Keratinocyte (primary cell): ENCODE measurements at regions not wholly inside any gene's neighbourhood (a gene's known extent, or its start where the extent isn't known, plus 50 kb on each side); places are given as distances from the start of the nearest gene placed in this dataset.

ENCODE experiments used
- DNase-seq: peaks from one replicate; pipeline ENCODE4 v3.0.0-alpha.2; 2011; ENCODE audit warnings: low read depth, missing footprints, low spot score
- FAIRE-seq: peaks from 2 replicates; lab custom pipeline; 2011; peaks lifted over from hg19 to GRCh38; lab: Jason Lieb, UNC
- H2AFZ ChIP-seq: 2 replicates; pipeline ENCODE4 v1.6.0; 2012; ENCODE audit warnings: low read length, control low read depth, inconsistent platforms; ENCODE audit not compliant: control insufficient read depth
- H3K27ac ChIP-seq: 2 replicates; pipeline ENCODE4 v1.5.1; 2011; ENCODE audit warnings: low read length; ENCODE audit not compliant: control insufficient read depth, insufficient read depth
- H3K27me3 ChIP-seq: 3 replicates; pipeline ENCODE4 v1.6.0; 2011; ENCODE audit warnings: low read length; ENCODE audit not compliant: control insufficient read depth, insufficient read depth; ENCODE audit errors: extremely low read depth
- H3K36me3 ChIP-seq, 2 experiments: 2 replicates in 1 of 2; 3 replicates in 1 of 2; pipeline ENCODE4 v1.5.1; 2011; ENCODE audit warnings: low read length in 2 of 2, mild to moderate bottlenecking in 1 of 2; ENCODE audit not compliant: control insufficient read depth in 2 of 2, insufficient read depth in 2 of 2; ENCODE audit errors: extremely low read depth in 1 of 2
- H3K4me1 ChIP-seq: 3 replicates; pipeline ENCODE4 v1.5.1; 2011; ENCODE audit warnings: low read length; ENCODE audit not compliant: control insufficient read depth, insufficient read depth; ENCODE audit errors: extremely low read depth
- H3K4me2 ChIP-seq: 3 replicates; pipeline ENCODE4 v1.6.0; 2011; ENCODE audit warnings: low read depth, low read length; ENCODE audit not compliant: control insufficient read depth, insufficient read depth; ENCODE audit errors: extremely low read depth
- H3K4me3 ChIP-seq, 3 experiments: fragments of 200-600 bp in 1 of 3; sonication (generic) in 1 of 3; 2 replicates in 2 of 3; 3 replicates in 1 of 3; pipeline ENCODE4 v1.5.1; 2011 to 2016; ENCODE audit warnings: low read length in 3 of 3, mild to moderate bottlenecking in 3 of 3, control low read depth in 2 of 3, inconsistent platforms in 1 of 3, low read depth in 1 of 3, mixed read lengths in 1 of 3, mixed run types in 1 of 3, moderate library complexity in 1 of 3; ENCODE audit not compliant: control insufficient read depth in 2 of 3, insufficient read depth in 2 of 3; ENCODE audit errors: extremely low read depth in 1 of 3
- H3K79me2 ChIP-seq: 2 replicates; pipeline ENCODE4 v1.6.0; 2012; ENCODE audit warnings: low read length; ENCODE audit not compliant: control insufficient read depth, insufficient read depth
- H3K9ac ChIP-seq: 3 replicates; pipeline ENCODE4 v1.6.0; 2011; ENCODE audit warnings: low read length; ENCODE audit not compliant: control insufficient read depth, insufficient read depth; ENCODE audit errors: extremely low read depth
- H3K9me1 ChIP-seq: 3 replicates; pipeline ENCODE4 v1.6.0; 2011; ENCODE audit warnings: low read length; ENCODE audit not compliant: control insufficient read depth, insufficient read depth; ENCODE audit errors: extremely low read depth
- H3K9me3 ChIP-seq: 2 replicates; pipeline ENCODE4 v1.5.1; 2012; ENCODE audit warnings: low read depth, low read length; ENCODE audit not compliant: control insufficient read depth
- H4K20me1 ChIP-seq: 3 replicates; pipeline ENCODE4 v1.6.0; 2011; ENCODE audit warnings: low read length; ENCODE audit not compliant: control insufficient read depth, insufficient read depth; ENCODE audit errors: extremely low read depth
- CTCF ChIP-seq, 3 experiments: IDR thresholded peaks in 1 of 3; conservative IDR thresholded peaks in 1 of 3; optimal IDR thresholded peaks in 1 of 3; 2 replicates in 2 of 3; 3 replicates in 1 of 3; pipeline versions ENCODE3 to v1.5.1; 2011; ENCODE audit warnings: low read length in 3 of 3, mild to moderate bottlenecking in 3 of 3, moderate library complexity in 2 of 3, control low read depth in 1 of 3, inconsistent platforms in 1 of 3; ENCODE audit not compliant: insufficient read depth in 2 of 3; ENCODE audit errors: extremely low read depth in 1 of 3
- EZH2 ChIP-seq: IDR thresholded peaks from one replicate; pipeline ENCODE4 v1.6.1; 2012; ENCODE audit warnings: inconsistent platforms, mild to moderate bottlenecking, low read length, moderate library complexity
- dilution Hi-C: fragments of 300-500 bp; cut with MboI; formaldehyde crosslinking; loops from one replicate; pipeline ENCODE4 v1.7.0; 2020; ENCODE audit warnings: low sequenced_read_pairs; ENCODE audit not compliant: extremely low pct_ligation_motif_present

GRCh38 chr4:125551967-125552366 lies 237.2 kb downstream of the FAT4 start:
- dilution Hi-C loops, result no loop called here
- no peak for DNase-seq
- FAIRE-seq, result no peak

GRCh38 chr4:125572601-125573000 lies 257.8 kb downstream of the FAT4 start:
- Histone ChIP-seq H3K4me1 (no peaks in the 10 kb centered on the region), H3K9ac (no peak overlapping the region), H4K20me1 (no peaks in the 10 kb centered on the region), H3K9me3 (no peaks in the 10 kb centered on the region), H3K27me3 (no peaks in the 10 kb centered on the region), H3K36me3 (no peaks in the 10 kb centered on the region), H3K79me2 (no peaks in the 10 kb centered on the region), H2AFZ (no peak overlapping the region), H3K9me1 (no peaks in the 10 kb centered on the region), H3K4me2 (no peak overlapping the region), H3K27ac (no peak overlapping the region), H3K4me3 (no peak overlapping the region)
- TF ChIP-seq CTCF (optimal IDR thresholded peaks at IDR 0.05 in 1 of 3, IDR thresholded peaks at IDR 0.05 in 1 of 3, conservative IDR thresholded peaks at IDR 0.05 in 1 of 3; ENCODE audit: extremely low read depth in 1 of 3, insufficient read depth in 2 of 3, low read length in 3 of 3), result no peak
- TF ChIP-seq EZH2, result no peak
- FAIRE-seq (no peak), DNase-seq (no peak)
- dilution Hi-C loops, result no loop called here

More at GRCh38 chr4:125551967-125552366, 237.2 kb downstream of the FAT4 start:
- Histone ChIP-seq H3K79me2 (no peaks in the 10 kb centered on the region), H3K4me3 (no peak overlapping the region), H3K9ac (no peak overlapping the region), H3K9me1 (no peaks in the 10 kb centered on the region), H2AFZ (no peak overlapping the region), H3K36me3 (no peaks in the 10 kb centered on the region), H3K27ac (no peak overlapping the region), H4K20me1 (no peaks in the 10 kb centered on the region), H3K4me2 (no peak overlapping the region), H3K4me1 (no peaks in the 10 kb centered on the region), H3K9me3 (no peaks in the 10 kb centered on the region), H3K27me3 (no peaks in the 10 kb centered on the region)
- TF ChIP-seq EZH2, result no peak
- TF ChIP-seq CTCF (optimal IDR thresholded peaks at IDR 0.05 in 1 of 3, IDR thresholded peaks at IDR 0.05 in 1 of 3, conservative IDR thresholded peaks at IDR 0.05 in 1 of 3; ENCODE audit: extremely low read depth in 1 of 3, insufficient read depth in 2 of 3, low read length in 3 of 3), result no peak
